OCI-LY7 (cell line): ENCODE measurements at regions not wholly inside any gene's neighbourhood (a gene's known extent, or its start where the extent isn't known, plus 50 kb on each side); places are given as distances from the start of the nearest gene placed in this dataset.

ENCODE experiments used
- CTCF ChIP-seq: fragments of 200-600 bp; sonication (generic); conservative IDR thresholded peaks from 2 replicates; pipeline ENCODE4 v1.5.1; 2014; ENCODE audit warnings: mild to moderate bottlenecking, antibody characterized with exemption, low read length, moderate library complexity, mixed read lengths
- EZH2phosphoT487 ChIP-seq: fragments of 200-600 bp; sonication (generic); IDR thresholded peaks from 2 replicates; pipeline ENCODE4 v1.6.1; 2018; ENCODE audit warnings: low read depth, borderline replicate concordance, mild to moderate bottlenecking, mixed run types, antibody characterized with exemption, low read length, moderate library complexity, mixed read lengths

DNA sequence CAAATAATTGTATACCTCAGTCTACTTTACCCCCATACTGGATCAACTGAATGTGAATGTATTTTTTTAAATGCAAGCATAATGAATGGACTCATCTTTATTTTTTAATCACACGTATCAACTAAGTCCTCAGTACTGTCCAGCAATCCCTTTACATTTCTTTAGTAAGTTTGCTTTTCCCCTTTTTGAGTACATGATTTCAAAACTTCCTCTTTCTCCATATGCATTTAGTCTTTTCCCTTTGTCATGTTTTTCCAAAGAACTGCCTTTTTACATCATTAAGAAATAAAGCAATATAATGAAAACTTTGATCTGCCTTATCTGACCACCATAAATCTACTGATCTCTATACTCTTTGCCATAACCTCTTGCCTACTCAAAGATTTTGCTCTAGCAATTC is 182.5 kb upstream of the AKR1E2 start:
- TF ChIP-seq CTCF (no peak), EZH2phosphoT487 (no peak)
